Body of pancreas (tissue), 4 donors: ENCODE measurements at regions not wholly inside any gene's neighbourhood (a gene's known extent, or its start where the extent isn't known, plus 50 kb on each side); places are given as distances from the start of the nearest gene placed in this dataset.
"Not testable (repeated sequence)": the region's sequence is repeated elsewhere in the genome, so short reads cannot be mapped to it uniquely, and the experiment has no call there.

ENCODE experiments used
- POLR2A ChIP-seq, 3 donors: fragments of 450-650 bp; IDR thresholded peaks; one replicate each; pipeline ENCODE4 v1.6.1; 2016; ENCODE audit warnings: antibody characterized with exemption in 3 of 3, mild to moderate bottlenecking in 2 of 3
- TF ChIP-seq, protein P1 (sequence below), 7 experiments: fragments of 450-650 bp in 4 of 7; fragments of 200-600 bp in 3 of 7; sonication (generic) in 3 of 7; IDR thresholded peaks; one replicate each; pipeline ENCODE4 v1.5.1; 2016 to 2019; ENCODE audit warnings: antibody characterized with exemption in 7 of 7

- TF ChIP-seq, protein P1, sequence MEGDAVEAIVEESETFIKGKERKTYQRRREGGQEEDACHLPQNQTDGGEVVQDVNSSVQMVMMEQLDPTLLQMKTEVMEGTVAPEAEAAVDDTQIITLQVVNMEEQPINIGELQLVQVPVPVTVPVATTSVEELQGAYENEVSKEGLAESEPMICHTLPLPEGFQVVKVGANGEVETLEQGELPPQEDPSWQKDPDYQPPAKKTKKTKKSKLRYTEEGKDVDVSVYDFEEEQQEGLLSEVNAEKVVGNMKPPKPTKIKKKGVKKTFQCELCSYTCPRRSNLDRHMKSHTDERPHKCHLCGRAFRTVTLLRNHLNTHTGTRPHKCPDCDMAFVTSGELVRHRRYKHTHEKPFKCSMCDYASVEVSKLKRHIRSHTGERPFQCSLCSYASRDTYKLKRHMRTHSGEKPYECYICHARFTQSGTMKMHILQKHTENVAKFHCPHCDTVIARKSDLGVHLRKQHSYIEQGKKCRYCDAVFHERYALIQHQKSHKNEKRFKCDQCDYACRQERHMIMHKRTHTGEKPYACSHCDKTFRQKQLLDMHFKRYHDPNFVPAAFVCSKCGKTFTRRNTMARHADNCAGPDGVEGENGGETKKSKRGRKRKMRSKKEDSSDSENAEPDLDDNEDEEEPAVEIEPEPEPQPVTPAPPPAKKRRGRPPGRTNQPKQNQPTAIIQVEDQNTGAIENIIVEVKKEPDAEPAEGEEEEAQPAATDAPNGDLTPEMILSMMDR (IDR thresholded peaks at IDR 0.05): not testable (repeated sequence)
- not testable (repeated sequence) for TF ChIP-seq POLR2A (IDR thresholded peaks at IDR 0.05)
These were observed 473.3 kb downstream of the TFEC start for GRCh38 chr7:115557296-115557695.
